Neural cell (in vitro differentiated cells): ENCODE measurements at regions not wholly inside any gene's neighbourhood (a gene's known extent, or its start where the extent isn't known, plus 50 kb on each side); places are given as distances from the start of the nearest gene placed in this dataset.

ENCODE experiments used
- H2AFZ ChIP-seq: fragments of 200-600, 300-800 bp; sonication (generic), shearing (Covaris generic); 2 replicates; pipeline ENCODE4 v1.6.0; 2014; ENCODE audit warnings: low read depth, mild to moderate bottlenecking, antibody characterized with exemption, low read length, moderate library complexity
- H3F3A ChIP-seq: fragments of 200-600 bp; shearing (Covaris generic); 2 replicates; pipeline ENCODE4 v1.6.1; 2016; ENCODE audit warnings: mild to moderate bottlenecking, moderate library complexity, mixed read lengths, antibody characterized with exemption, low read length; ENCODE audit not compliant: insufficient read depth, poor library complexity, severe bottlenecking
- H3K27ac ChIP-seq: fragments of 200-600, 300-800 bp; sonication (generic), shearing (Covaris generic); 2 replicates; pipeline ENCODE4 v1.5.1; 2014; ENCODE audit warnings: mild to moderate bottlenecking, low read length, moderate library complexity
- H3K27me3 ChIP-seq: fragments of 300-800, 200-600 bp; sonication (generic), shearing (Covaris generic); 2 replicates; pipeline ENCODE4 v1.6.0; 2014; ENCODE audit warnings: mild to moderate bottlenecking, low read depth, low read length, moderate library complexity; ENCODE audit not compliant: insufficient read depth
- H3K36me3 ChIP-seq: fragments of 300-800, 200-600 bp; sonication (generic), shearing (Covaris generic); 2 replicates; pipeline ENCODE4 v1.5.1; 2014; ENCODE audit warnings: mild to moderate bottlenecking, antibody characterized with exemption, low read length, moderate library complexity; ENCODE audit not compliant: insufficient read depth
- H3K4me2 ChIP-seq: fragments of 300-800, 200-600 bp; sonication (generic), shearing (Covaris generic); 2 replicates; pipeline ENCODE4 v1.6.0; 2014; ENCODE audit warnings: mild to moderate bottlenecking, low read length
- H3K4me3 ChIP-seq: fragments of 300-800, 200-600 bp; sonication (generic), shearing (Covaris generic); 2 replicates; pipeline ENCODE4 v1.5.1; 2014; ENCODE audit warnings: mild to moderate bottlenecking, low read length, moderate library complexity
- H3K79me2 ChIP-seq: fragments of 200-600 bp; shearing (Covaris generic); replicated peaks from 2 replicates; pipeline ENCODE4 v1.6.0; 2014; ENCODE audit warnings: mild to moderate bottlenecking, low read length, moderate library complexity; ENCODE audit not compliant: insufficient read depth
- H3K9ac ChIP-seq: fragments of 300-800, 200-600 bp; sonication (generic), shearing (Covaris generic); 2 replicates; pipeline ENCODE4 v1.6.1; 2016; ENCODE audit warnings: mild to moderate bottlenecking, low read length, mixed read lengths
- H3K9me2 ChIP-seq: fragments of 200-600 bp; shearing (Covaris generic); 2 replicates; pipeline ENCODE4 v1.6.1; 2016; ENCODE audit warnings: mild to moderate bottlenecking, low read length, mixed read lengths; ENCODE audit not compliant: insufficient read depth
- H3K9me3 ChIP-seq: fragments of 200-600, 300-800 bp; sonication (generic), shearing (Covaris generic); 2 replicates; pipeline ENCODE4 v1.6.1; 2016; ENCODE audit warnings: mild to moderate bottlenecking, mixed run types, low read length, moderate library complexity, mixed read lengths
- H4K20me1 ChIP-seq: fragments of 200-600 bp; shearing (Covaris generic); 2 replicates; pipeline ENCODE4 v1.6.1; 2016; ENCODE audit warnings: mild to moderate bottlenecking, mixed run types; ENCODE audit not compliant: insufficient read depth
- EZH2 ChIP-seq: fragments of 200-600, 300-800 bp; shearing (Covaris generic), sonication (generic); IDR thresholded peaks from 2 replicates; pipeline ENCODE4 v1.6.1; 2014; ENCODE audit warnings: antibody characterized with exemption, low read length, borderline replicate concordance, mild to moderate bottlenecking; ENCODE audit not compliant: insufficient read depth, poor library complexity, severe bottlenecking
- MXI1 ChIP-seq: fragments of 450-650 bp; conservative IDR thresholded peaks from 2 replicates; pipeline ENCODE4 v1.6.1; 2014; ENCODE audit warnings: antibody characterized with exemption, mild to moderate bottlenecking; ENCODE audit not compliant: poor library complexity, severe bottlenecking
- POLR2AphosphoS5 ChIP-seq: IDR thresholded peaks from 2 replicates; pipeline ENCODE4 v1.6.1; 2012
- SMC3 ChIP-seq: fragments of 450-650 bp; conservative IDR thresholded peaks from 2 replicates; pipeline ENCODE4 v1.6.1; 2014; ENCODE audit warnings: antibody characterized with exemption, mild to moderate bottlenecking, moderate library complexity; ENCODE audit not compliant: poor library complexity
- TAF1 ChIP-seq: IDR thresholded peaks from 2 replicates; pipeline ENCODE4 v1.6.1; 2012; ENCODE audit warnings: low read depth
- TF ChIP-seq, protein P1 (sequence below): IDR thresholded peaks from 2 replicates; pipeline ENCODE4 v1.6.1; 2012; ENCODE audit warnings: borderline replicate concordance
- TF ChIP-seq, protein P2 (sequence below): fragments of 450-650 bp; IDR thresholded peaks from 2 replicates; pipeline ENCODE4 v1.5.1; 2014; ENCODE audit warnings: antibody characterized with exemption, mild to moderate bottlenecking, moderate library complexity; ENCODE audit not compliant: poor library complexity, severe bottlenecking

DNA sequence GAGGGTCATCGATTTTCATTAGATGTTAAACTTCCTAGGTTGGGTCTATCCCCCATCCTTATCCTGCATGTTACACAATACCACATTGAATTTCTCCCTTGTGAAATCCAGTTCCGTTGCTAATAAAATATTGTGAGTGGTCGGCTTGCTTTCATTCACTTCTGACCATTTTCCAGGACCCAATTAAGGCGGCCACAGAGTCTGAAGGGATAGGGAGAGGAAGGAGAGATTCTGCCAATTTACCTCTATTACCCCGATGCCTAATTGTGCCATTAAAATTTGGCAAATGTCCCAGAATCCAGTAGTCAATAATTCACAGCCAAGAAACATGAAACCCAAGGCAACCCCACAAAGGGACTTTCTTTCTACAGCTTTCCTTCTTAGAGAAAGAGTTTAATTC, 129.9 kb downstream of the IPMK start:
- H3K9me2 ChIP-seq = no peaks in the 10 kb centered on the region
- TF ChIP-seq MXI1 (no peak), SMC3 (no peak), TAF1 (no peak)
- TF ChIP-seq, protein P1, sequence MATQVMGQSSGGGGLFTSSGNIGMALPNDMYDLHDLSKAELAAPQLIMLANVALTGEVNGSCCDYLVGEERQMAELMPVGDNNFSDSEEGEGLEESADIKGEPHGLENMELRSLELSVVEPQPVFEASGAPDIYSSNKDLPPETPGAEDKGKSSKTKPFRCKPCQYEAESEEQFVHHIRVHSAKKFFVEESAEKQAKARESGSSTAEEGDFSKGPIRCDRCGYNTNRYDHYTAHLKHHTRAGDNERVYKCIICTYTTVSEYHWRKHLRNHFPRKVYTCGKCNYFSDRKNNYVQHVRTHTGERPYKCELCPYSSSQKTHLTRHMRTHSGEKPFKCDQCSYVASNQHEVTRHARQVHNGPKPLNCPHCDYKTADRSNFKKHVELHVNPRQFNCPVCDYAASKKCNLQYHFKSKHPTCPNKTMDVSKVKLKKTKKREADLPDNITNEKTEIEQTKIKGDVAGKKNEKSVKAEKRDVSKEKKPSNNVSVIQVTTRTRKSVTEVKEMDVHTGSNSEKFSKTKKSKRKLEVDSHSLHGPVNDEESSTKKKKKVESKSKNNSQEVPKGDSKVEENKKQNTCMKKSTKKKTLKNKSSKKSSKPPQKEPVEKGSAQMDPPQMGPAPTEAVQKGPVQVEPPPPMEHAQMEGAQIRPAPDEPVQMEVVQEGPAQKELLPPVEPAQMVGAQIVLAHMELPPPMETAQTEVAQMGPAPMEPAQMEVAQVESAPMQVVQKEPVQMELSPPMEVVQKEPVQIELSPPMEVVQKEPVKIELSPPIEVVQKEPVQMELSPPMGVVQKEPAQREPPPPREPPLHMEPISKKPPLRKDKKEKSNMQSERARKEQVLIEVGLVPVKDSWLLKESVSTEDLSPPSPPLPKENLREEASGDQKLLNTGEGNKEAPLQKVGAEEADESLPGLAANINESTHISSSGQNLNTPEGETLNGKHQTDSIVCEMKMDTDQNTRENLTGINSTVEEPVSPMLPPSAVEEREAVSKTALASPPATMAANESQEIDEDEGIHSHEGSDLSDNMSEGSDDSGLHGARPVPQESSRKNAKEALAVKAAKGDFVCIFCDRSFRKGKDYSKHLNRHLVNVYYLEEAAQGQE = no peak
- TF ChIP-seq, protein P2, sequence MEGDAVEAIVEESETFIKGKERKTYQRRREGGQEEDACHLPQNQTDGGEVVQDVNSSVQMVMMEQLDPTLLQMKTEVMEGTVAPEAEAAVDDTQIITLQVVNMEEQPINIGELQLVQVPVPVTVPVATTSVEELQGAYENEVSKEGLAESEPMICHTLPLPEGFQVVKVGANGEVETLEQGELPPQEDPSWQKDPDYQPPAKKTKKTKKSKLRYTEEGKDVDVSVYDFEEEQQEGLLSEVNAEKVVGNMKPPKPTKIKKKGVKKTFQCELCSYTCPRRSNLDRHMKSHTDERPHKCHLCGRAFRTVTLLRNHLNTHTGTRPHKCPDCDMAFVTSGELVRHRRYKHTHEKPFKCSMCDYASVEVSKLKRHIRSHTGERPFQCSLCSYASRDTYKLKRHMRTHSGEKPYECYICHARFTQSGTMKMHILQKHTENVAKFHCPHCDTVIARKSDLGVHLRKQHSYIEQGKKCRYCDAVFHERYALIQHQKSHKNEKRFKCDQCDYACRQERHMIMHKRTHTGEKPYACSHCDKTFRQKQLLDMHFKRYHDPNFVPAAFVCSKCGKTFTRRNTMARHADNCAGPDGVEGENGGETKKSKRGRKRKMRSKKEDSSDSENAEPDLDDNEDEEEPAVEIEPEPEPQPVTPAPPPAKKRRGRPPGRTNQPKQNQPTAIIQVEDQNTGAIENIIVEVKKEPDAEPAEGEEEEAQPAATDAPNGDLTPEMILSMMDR = no peak
- H3K36me3 ChIP-seq = no peaks in the 10 kb centered on the region
- no peak overlapping the region for H3K4me2 ChIP-seq
- H3K9ac ChIP-seq = no peak overlapping the region
- no peaks in the 10 kb centered on the region for H3K79me2 ChIP-seq
- H3K4me3 ChIP-seq = no peak overlapping the region
- H3K27me3 ChIP-seq = no peaks in the 10 kb centered on the region
- H3K9me3 ChIP-seq = no peaks in the 10 kb centered on the region
- no peak overlapping the region for H2AFZ ChIP-seq
- H4K20me1 ChIP-seq = no peaks in the 10 kb centered on the region
- H3K27ac ChIP-seq = no peak overlapping the region
- H3F3A ChIP-seq = no peaks in the 10 kb centered on the region

DNA sequence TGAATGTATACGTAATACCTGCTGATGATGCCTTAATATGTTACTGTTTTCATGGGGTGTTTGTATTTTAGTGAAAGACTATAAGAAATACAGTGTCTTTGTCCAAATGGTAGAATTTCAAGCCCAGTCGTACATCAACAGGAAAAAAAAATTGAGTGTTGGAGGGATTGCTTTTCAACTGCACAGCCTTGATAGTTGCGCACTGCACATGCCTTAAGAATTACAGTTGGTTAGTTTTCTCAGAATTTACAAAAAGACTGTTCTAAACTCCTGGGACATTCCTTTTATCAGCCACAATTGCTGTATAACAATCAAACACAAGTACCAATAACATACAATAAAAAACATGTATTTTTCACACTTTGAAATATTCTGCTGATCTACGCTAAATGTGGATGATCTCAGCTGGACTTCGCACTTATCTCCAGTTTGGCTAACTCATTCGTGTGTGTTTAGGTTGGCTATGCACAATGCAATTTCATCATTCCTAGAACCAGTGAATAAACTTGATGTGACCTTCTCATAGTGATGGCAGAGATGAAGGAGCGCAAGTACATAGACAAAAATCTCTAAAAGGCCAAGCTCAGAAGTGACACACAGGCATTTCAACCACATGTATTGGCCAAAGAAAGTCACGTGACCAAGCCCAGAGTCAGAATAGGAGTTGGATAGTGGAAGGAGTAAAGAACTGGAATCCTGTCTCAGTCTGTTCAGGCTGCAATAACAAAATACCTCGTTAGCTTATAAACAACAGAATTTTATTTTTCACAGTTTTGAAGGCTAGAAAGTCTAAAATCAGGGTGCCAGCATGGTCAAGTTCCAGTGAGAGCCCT, 152.3 kb downstream of the IPMK start:
- Histone ChIP-seq H3K4me3 (no peak overlapping the region), H4K20me1 (no peaks in the 10 kb centered on the region), H3K27me3 (no peaks in the 10 kb centered on the region), H3K4me2 (no peak overlapping the region), H3K27ac (no peak overlapping the region), H3K9me3 (no peaks in the 10 kb centered on the region), H3K36me3 (no peaks in the 10 kb centered on the region), H3F3A (peaks cover 3% of the 10 kb centered on the region), H3K79me2 (no peaks in the 10 kb centered on the region), H3K9ac (no peak overlapping the region), H3K9me2 (no peaks in the 10 kb centered on the region), H2AFZ (no peak overlapping the region)
- no peak for TF ChIP-seq TAF1
- TF ChIP-seq, protein P2 = no peak
- TF ChIP-seq POLR2AphosphoS5 = no peak
- TF ChIP-seq MXI1 = no peak
- TF ChIP-seq EZH2 = no peak
- TF ChIP-seq, protein P1 = no peak
